Astrocyte of the spinal cord (primary cell): ENCODE measurements at regions not wholly inside any gene's neighbourhood (a gene's known extent, or its start where the extent isn't known, plus 50 kb on each side); places are given as distances from the start of the nearest gene placed in this dataset.

Experiments used
- DNase-seq: peaks from one replicate; pipeline ENCODE4 v3.0.0; 2011; ENCODE audit warnings: low read depth, low spot score
- H3K4me3 ChIP-seq: 2 replicates; pipeline ENCODE4 v1.5.1; 2011; ENCODE audit warnings: low read depth, mild to moderate bottlenecking, low read length, moderate library complexity
- in situ Hi-C: cut with HindIII; loops from 2 replicates; pipeline ENCODE4 v1.10.0; 2017; ENCODE audit warnings: low sequenced_read_pairs
- TF ChIP-seq, protein P1 (sequence below): IDR thresholded peaks from 2 replicates; pipeline ENCODE4 v1.5.1; 2012; ENCODE audit warnings: low read depth, mild to moderate bottlenecking, low read length, inconsistent platforms

- in situ Hi-C loops: no loop called here
- no peak overlapping the region for H3K4me3 ChIP-seq
- TF ChIP-seq, protein P1, sequence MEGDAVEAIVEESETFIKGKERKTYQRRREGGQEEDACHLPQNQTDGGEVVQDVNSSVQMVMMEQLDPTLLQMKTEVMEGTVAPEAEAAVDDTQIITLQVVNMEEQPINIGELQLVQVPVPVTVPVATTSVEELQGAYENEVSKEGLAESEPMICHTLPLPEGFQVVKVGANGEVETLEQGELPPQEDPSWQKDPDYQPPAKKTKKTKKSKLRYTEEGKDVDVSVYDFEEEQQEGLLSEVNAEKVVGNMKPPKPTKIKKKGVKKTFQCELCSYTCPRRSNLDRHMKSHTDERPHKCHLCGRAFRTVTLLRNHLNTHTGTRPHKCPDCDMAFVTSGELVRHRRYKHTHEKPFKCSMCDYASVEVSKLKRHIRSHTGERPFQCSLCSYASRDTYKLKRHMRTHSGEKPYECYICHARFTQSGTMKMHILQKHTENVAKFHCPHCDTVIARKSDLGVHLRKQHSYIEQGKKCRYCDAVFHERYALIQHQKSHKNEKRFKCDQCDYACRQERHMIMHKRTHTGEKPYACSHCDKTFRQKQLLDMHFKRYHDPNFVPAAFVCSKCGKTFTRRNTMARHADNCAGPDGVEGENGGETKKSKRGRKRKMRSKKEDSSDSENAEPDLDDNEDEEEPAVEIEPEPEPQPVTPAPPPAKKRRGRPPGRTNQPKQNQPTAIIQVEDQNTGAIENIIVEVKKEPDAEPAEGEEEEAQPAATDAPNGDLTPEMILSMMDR: no peak
- DNase-seq: peak; percentile 67
These were observed 1704.8 kb upstream of the CDH9 start for GRCh38 chr5:28743025-28743715.

GRCh38 chr5:28737682-28738081, 1699.3 kb upstream of the CDH9 start:
- TF ChIP-seq, protein P1: no peak
- DNase-seq: no peak
- in situ Hi-C loops: no loop called here
- no peak overlapping the region for H3K4me3 ChIP-seq

DNA sequence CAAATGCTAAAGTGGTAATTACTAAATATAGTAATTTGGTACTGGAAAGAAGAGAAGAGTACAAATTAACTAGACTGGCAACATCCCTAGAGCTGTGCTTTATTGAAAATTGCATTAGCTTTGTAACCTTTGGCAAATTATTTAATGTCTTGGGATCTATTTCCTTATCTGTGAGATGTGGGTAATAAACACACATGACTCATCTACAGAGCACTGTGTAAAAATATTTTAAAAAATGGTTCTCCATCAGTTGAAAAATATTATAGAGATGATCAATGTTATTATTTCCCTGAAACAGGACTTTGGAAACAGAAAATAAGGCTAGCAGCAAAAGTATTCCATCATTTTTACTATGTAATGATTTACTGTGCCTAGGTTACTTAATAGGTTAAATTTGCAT, 1698.8 kb upstream of the CDH9 start:
- TF ChIP-seq, protein P1: no peak
- no peak for DNase-seq
- in situ Hi-C loops: no loop called here
- no peak overlapping the region for H3K4me3 ChIP-seq

GRCh38 chr5:28734396-28734795, 1696.0 kb upstream of the CDH9 start:
- in situ Hi-C loops: no loop called here
- TF ChIP-seq, protein P1: no peak
- DNase-seq: peak; percentile 74
- no peak overlapping the region for H3K4me3 ChIP-seq

- in situ Hi-C loops: no loop called here
- TF ChIP-seq, protein P1: no peak
- no peak for DNase-seq
- no peak overlapping the region for H3K4me3 ChIP-seq
These were observed 1690.7 kb upstream of the CDH9 start for GRCh38 chr5:28729067-28729466.

- TF ChIP-seq, protein P1: no peak
- in situ Hi-C loops: no loop called here
- no peak overlapping the region for H3K4me3 ChIP-seq
- no peak for DNase-seq
These were observed 1688.4 kb upstream of the CDH9 start for GRCh38 chr5:28726815-28727214.

DNA sequence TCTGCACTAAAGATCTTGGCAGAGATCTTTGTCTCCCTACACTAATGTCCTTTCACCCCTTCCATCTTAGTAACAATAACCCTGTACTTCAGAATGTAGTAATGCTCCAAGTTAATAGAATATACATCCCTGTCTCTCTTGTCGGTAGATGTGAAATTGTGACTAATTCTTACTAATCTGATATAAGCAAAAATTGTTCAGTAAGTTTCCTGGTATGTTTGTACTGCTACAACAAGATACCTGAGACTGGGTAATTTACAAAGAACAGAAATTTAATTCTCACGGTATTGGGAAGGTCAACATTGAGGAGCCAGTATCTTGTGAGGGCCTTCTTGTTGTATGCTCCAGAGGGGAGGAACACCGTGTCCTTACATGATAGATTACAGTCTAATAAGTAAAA, 1686.6 kb upstream of the CDH9 start:
- TF ChIP-seq, protein P1: no peak
- in situ Hi-C loops: no loop called here
- DNase-seq: no peak
- H3K4me3 ChIP-seq: no peak overlapping the region
